Posterior vena cava (tissue), 2 donors: ENCODE measurements at regions not wholly inside any gene's neighbourhood (a gene's known extent, or its start where the extent isn't known, plus 50 kb on each side); places are given as distances from the start of the nearest gene placed in this dataset.

ENCODE experiments used
- DNase-seq: peaks from one replicate; pipeline ENCODE4 v3.0.0-alpha.2; 2020; ENCODE audit warnings: low spot score
- intact Hi-C, 2 donors: fragments of 100-400 bp; cut with DNase I; formaldehyde crosslinking; loops; one replicate each; pipeline versions ENCODE4 v1.14.1 to v1.14.2; 2022 to 2023
- donor health status: DM: yes; HTN: yes; CAD: no.
- donor health status: DM: yes; HTN: yes; CAD: no.

DNA sequence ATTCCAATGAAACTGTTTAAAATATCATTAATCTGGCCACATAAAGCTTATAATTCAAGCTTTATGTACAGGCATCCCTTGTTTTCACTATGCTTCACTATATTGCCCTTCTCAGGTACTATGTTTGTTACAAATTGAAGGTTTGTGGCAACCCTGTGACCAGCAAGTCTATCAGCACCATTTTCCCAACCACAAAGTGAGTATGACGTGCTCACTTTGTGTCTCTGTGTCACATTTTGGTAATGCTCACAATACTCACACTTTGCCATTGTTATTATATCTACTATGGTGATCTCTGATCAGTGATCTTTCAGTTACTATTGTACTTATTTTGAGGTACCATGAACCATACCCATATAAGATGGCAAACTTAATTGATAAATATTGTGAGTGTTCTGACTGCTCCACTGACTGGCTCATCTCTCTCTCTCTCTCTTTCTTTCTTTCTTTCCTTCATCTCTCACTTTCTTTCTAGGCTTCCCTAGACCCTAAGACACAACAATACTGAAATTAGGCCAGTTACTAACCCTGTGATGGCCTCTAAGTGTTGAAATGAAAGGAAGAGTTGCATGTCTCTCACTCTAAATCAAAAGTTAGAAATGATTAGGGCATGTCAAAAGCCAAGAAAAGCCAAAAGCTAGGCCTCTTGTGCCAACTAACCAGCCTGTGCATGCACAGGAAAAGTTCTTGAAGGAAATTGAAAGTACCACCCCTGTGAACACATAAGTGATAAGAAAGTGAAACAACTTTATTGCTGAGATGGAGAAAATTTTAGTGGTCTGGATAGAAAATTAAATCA lies 227.9 kb downstream of the BCAS1 start:
- no peak for DNase-seq
- intact Hi-C loops = no loop called here

DNA sequence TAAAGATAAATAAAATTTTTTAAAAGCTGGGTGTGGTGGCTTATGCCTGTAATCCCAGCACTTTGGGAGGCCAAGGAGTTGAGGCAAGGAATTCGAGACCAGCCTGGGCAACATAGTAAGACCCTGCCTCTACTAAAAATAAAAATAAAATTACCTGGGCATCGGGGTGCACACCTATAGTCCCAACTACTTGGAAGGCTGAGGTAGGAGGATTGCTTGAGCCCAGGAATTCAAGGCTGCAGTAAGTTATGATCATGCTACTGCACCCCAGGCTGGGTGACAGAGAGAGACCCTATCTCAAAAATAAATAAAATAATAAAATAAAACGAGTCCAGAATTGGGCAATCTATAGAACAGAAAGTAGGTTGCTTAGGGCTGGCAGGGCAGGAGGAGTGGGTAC lies 228.7 kb downstream of the BCAS1 start:
- intact Hi-C loops = no loop called here

DNA sequence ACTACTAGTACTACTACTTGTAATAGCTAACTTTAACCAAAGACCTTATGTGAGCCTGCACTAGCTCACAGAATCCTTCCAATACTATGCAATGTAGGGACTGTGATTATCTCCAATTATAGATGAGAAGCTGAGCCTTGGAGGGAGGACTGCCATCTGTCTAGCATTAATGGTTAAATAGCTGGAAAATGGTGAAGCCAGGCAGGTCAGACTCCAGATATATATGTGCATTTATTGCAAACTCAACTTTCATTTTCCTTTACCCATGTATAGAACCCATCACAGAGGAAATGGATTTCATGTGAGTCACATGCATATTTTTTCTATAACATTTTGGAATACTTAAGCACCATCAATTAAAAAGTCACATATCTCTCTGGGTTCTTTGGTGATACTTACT lies 229.9 kb downstream of the BCAS1 start:
- DNase-seq = no peak
- intact Hi-C loops = no loop called here

More for the DNA sequence above, 228.7 kb downstream of the BCAS1 start:
- no peak for DNase-seq

DNA sequence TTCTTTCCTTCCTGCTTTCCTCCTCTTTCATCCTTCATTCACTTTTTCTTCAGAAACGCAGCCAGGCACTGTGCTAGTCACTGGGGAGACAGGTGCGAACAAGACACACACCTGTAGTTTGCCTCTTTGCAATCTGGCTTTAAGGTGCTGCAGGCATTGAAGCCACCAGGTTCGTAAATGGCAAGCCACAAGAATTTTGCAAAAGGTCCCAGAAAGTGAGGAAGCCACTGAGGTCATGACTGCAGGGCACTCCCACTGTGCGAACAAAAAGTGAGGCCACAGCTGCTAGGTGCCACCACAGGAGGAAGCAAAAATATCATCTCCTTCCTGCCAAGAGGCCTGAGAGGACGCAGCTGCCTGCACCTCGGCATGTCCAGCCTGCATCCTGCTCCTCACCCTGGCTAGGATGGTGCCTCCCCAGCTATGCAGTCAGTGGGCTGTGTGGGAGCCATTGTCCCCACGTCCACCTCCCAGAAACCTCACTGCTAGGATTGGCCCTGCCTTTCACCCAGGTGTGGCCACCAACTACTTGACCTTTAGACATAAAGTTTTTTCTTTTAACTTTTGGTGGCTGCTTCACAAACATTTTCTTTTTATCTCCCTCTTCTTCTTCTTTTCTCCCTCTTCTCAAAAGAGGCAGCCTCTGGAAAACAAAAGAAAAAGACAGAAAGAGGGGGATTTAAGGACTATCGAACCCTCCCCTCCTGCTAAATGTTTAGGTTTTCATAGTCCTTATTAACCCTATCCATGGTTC lies 230.8 kb downstream of the BCAS1 start:
- DNase-seq = no peak
- intact Hi-C loops = no loop called here

DNA sequence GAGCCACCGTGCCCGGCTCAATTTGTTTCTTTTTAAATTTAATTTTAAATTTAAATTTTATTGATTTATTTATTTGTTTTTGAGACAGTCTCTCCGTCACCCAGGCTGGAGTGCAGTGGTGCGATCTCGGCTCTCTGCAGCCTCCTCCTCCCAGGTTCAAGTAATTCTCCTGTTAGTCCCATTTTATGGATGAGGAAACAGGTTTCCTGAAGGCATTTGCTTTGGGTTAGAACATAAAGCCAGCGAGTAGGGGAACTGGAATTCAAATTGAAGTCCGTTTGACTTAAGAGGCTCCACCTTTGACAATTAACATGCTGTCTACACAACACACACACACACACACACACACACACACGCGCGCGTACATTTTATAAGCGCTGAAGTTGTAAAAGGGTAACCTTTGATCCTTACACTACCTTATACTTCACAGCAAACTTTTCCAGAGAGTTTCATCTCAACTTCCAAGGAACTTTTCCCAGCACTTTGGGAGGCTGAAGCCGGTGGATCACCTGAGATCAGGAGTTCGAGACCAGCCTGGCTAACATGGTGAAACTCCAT lies 232.0 kb downstream of the BCAS1 start:
- no peak for DNase-seq
- intact Hi-C loops = no loop called here

DNA sequence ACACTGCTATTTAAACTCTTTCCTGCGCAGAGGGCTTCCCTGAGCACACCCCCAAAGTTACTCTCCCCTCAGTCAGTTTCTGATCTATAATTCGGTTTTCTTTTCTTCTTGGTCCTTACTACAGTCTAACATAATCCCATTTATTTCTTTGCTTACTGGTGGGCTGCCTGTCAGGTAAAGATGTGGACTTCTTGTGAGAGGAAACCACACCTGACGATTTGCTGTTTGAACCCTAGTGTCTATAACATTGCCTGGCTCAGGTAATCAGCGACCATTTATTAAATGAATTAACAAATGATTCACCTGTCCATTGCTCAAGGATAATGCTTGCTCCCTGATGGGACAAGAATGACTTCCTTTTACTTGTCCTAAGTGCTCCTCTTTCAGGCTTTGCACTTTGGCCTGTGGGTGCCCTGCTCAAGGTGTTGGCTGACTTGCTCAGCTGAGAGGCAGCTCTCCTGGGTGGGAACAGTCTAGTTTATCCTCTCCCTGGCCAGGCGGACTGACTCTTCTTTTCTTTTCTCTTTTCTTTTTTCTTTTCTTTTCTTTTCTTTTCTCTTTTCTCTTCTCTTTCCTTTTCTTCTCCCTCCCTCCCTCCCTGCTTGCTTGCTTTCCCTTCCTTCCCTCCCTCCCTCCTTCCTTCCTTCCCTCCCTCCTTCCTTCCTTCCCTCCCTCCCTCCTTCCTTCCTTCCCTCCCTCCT lies 233.1 kb downstream of the BCAS1 start:
- no peak for DNase-seq
- intact Hi-C loops = no loop called here

DNA sequence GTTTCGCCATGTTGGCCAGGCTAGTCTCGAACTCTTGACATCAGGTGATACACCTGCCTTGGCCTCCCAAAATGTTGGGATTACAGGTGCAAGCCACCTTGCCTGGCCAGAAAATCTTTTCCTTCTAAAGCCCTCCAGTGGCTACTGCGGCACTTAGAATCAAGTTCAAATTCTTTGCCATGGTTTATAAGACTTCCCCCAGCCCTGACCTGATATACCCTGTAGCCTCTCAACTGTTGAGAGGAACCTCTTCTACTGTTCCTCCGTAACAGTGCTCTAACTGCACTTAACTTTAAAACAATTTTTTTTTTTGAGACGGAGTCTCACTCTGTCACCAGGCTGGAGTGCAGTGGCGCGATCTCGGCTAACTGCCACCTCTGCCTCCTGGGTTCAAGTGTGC lies 235.6 kb downstream of the BCAS1 start:
- intact Hi-C loops = no loop called here
- DNase-seq = no peak

DNA sequence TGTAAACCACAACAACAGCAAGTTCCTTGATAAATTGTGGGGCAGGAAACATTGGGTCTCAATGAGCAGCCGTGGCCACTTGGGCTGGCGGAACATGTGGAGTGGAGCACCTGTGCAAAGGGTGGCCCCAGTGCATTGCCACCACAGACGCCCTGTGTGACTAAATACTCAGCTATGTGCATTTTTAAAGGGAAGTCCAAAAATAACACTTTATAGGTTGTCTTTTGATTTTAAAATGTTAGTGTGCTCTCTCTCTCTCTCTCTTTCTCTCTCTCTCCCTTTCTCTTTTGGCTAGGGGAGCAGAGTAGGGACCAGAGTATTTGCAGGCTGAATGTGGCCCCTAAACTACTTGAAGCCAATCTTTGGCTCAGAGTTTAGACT lies 236.3 kb downstream of the BCAS1 start:
- intact Hi-C loops = no loop called here
- no peak for DNase-seq

DNA sequence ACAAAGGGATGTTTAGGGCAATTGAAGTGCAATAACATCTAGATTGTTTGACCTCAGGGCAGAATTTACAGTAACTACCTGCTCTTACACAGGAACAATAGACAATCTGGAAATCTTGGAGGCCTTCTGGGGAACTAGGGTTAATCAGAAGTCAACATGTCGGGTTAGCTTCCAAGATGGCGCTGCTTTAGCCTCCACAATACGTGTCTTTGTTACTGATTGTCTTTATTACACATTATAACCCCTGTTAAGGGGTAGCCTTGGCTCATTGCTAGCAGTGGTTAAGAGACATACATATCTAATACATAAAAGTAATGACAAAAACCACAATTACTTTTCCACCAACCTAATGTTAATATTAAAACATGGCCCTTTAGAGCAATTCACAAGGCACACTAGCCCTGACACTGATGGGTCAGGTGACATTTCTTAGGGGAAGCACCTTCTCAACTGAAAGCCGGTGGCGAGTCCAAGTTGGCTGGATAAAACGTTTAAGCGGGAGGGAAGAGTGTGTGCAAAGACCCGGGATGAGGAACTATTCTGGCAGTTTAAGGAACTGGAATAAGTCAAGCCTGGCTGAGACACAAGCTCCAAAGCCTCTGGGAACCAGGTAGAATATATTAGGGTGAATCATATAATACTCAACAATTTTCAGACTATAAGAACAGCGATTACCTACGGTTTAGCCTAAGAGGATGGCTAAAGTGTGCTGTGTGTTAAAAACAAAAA lies 236.9 kb downstream of the BCAS1 start:
- DNase-seq = no peak
- intact Hi-C loops = no loop called here

DNA sequence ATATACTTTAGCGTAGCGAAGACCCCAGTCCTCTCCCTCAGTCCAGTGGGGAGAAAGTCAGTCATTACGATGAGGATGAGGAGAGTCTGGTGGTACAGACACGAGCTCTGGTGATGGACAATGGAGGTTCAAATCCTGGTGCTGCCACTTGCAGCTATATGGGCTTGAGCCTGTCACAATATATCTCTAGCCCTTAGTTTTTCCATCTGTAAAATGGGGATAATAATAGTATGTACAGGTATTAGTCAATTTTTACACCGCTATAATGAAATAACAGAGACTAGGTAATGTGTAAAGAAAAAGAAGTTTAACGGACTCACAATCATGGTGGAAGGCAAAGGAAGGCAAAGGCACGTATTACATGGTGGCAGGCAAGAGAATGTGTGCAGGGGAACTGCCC lies 237.9 kb downstream of the BCAS1 start:
- intact Hi-C loops = no loop called here
- DNase-seq = no peak

DNA sequence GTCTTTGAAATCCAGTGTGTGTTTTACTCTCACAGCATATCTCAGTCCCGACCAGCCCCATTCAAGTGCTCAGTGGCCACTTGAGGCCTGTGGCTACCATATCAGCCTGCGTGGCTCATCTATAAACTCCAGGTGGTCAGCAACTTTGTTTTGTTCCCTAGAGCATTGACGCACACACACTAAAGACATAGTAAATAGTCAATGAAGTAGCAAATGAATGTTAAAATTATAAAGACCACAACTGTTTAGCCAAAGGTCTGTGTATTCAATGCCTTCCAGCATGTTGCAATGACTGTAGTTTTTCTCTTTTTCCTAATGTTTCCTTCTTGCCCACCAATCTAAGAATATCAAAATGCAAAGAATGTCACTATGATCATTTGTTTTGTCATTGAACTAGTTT lies 238.2 kb upstream of the ZNF217 start:
- no peak for DNase-seq
- intact Hi-C loops = no loop called here

DNA sequence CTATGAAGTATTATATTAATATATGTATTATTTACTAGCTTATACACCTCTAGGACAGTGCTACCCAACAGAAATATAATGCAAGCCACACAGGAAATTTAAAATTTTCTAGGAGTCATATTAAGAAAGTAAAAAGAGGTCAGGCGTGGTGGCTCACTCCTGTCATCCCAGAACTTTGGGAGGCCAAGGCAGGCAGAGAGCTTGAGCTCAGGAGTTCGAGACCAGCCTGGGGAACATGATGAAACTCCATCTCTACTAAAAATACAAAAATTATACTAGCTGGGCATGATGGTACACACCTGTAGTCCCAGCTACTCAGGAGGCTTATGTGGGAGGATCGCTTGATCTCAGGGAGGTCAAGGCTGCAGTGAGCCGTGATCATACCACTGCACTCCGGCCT lies 237.6 kb upstream of the ZNF217 start:
- no peak for DNase-seq
- intact Hi-C loops = no loop called here

DNA sequence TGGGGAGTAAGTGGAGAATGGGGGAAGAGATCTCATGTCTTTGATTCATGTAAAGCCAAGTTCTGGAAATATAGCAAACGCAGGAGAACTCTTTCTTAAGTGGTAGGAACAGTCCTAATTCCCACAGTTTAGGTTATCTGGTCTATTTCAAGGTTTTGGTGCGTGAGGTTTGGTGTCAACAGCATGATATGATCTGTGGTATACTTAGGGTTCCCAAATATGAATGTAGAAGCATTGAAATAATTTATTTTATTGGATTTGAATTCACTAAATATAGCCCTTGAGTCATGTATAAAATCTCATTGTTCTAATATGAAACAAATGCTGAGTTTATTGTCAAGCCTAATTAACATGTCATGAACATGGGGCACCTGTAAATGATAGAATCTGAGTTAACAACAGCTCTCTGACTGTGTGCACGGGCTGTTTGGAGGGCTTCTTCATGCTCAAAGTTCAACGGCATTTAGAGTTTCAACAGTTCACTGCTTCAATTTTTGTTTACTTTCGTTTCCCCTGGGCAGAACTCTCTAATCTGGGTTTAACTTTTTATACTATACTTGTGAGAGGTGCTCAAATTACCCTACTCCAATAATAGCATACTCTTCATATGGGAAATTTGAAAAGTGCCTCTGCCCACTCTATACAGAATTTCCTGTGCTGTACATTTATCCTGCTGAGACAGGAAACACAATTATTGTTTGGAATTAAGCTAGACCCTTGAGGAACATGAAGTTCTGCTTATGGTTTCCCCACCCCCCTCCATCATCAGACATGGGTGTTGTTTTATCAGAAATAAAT lies 236.3 kb upstream of the ZNF217 start:
- intact Hi-C loops = no loop called here
- no peak for DNase-seq

DNA sequence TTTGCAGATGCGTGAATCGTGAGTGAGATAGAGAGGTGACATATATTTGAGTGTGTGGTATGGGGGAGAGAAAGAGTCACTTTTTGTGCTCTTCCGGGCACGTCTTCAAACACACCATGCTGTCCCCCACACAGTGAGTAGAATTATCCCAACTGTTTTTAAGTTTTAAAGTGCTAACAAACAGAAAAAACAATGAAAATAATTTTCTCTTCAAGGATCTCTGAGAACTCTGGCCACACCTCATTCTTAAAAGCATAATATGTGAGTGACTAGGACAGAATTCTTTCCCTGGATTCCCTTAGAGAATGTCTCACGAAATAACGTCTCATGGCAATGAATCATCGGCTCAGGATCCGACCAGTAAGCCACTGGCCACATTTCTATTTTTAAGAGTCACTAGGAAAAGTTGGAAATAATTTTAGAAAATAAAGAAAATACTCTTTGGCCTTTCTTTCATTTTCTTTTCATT lies 235.7 kb upstream of the ZNF217 start:
- intact Hi-C loops = no loop called here
- no peak for DNase-seq

DNA sequence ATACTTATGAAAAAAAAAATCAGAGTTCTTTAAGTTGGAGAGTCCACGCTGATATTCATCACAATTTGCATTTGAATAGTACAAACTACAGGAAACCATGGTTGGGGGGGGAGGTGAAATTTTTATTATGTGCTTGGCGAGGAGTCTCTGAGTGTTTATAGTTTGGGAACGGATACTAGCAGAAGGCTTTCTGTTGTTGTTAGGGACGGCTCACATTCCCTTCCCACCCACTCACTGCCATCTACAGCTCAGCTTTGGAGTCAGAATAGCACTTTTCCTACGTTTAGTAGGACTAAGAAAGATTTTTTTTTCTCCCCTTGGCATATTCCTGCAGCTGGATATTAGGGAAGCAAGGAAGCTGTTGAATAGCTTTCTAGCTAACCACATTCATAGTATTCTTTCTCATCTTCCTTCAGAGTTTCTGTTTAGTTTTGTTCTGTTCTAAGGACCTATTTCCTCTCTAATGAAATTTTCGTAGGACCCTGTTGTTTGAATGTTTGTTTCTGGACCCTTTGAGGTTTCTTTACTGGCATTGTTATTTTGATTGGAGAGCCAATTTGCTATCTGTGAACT lies 235.1 kb upstream of the ZNF217 start:
- no peak for DNase-seq
- intact Hi-C loops = no loop called here

DNA sequence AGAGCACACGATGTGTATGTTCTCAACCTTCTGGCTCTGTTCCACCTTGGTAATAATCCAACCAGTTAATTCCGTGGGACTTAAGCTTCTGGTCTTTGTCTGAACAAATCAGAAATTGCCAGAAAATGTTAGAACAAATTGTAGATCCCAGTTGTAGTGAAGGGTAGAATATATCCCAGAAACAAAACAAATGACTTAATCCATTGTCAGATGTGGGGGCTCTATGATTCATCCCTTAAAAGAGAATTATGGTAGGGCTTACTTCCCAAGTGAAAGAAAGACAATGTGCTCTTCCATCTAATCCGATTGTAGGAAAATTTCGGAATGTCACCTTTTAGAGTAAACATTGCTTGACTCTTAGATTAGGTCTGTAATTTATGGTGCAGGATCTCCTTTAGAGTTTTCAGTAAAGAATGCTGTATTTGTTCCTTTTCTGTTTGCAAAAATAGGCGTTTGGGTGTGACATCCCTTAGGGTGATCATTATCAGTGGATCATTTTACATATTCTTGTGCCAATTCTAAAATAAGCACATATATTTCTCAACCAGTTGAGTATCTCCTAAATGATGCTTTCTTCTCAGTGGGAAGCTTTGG lies 234.5 kb upstream of the ZNF217 start:
- intact Hi-C loops = no loop called here
- no peak for DNase-seq

DNA sequence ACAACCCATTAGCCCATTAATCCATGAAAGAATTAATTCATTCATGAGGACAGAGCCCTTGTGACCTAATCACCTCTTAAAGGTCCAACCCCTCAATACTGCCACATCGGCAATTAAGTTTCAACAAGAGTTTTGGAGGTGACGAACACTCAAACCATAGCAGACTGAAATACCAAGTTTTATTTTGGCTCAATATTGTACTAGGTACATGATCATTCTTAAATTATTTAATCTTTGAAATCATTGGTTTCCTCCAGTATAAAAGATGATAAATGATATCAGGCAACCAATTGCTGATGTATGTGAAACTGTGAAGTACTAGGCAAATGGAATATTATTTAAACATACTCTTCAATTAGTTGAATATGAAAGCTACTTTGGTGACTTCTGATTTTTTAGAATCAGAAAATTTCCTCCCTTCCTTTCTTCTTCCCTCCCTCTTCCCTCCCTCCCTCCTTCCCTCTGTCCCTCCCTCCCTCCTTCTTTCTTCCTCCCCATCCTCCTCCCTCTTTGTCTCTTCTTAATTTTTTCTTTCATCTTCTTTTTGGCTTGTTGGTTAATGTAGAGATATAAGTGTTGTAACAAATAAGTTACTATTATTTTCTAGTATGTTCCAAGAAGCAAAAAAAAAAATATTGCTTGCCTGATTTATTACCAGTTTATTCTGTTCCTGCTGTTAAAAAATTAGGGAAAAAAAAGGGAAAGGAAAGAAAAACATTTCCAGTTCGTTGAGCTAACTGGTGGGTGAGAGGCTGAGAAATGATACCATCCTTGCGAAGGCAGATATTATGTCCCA lies 233.9 kb upstream of the ZNF217 start:
- DNase-seq = no peak
- intact Hi-C loops = no loop called here
